ENCODE measurements at regions not wholly inside any gene's neighbourhood (a gene's known extent, or its start where the extent isn't known, plus 50 kb on each side); places are given as distances from the start of the nearest gene placed in this dataset.

GRCh38 chr18:79583984-79584401, 95.6 kb upstream of the CTDP1 start:
- Mint-ChIP-seq H3K36me3 (ENCODE audit: low read depth, unreplicated experiment) (no peaks in the 10 kb centered on the region), H3K4me3 (ENCODE audit: unreplicated experiment) (no peak overlapping the region), H3K9me3 (ENCODE audit: unreplicated experiment) (no peaks in the 10 kb centered on the region), H3K27me3 (ENCODE audit: low read depth, unreplicated experiment) (peaks cover 13% of the 10 kb centered on the region), H3K27ac (ENCODE audit: unreplicated experiment) (no peak overlapping the region), H3K4me1 (ENCODE audit: low read depth, unreplicated experiment) (peaks cover 3% of the 10 kb centered on the region)
- H2AFZ ChIP-seq (ENCODE audit: low read depth, low read length): no peak overlapping the region
- H3K4me1 ChIP-seq (ENCODE audit: insufficient read depth, low read length): no peaks in the 10 kb centered on the region
- peaks cover 3% of the 10 kb centered on the region for H3K27me3 ChIP-seq (ENCODE audit: insufficient read depth, low read length)
- H3K9me3 ChIP-seq (ENCODE audit: insufficient read depth, low read depth, low read length): no peaks in the 10 kb centered on the region
- no peak overlapping the region for H3K4me3 ChIP-seq (ENCODE audit: insufficient read depth, low read depth, low read length)
- H3K9ac ChIP-seq (ENCODE audit: low read length): no peak overlapping the region
- H3K79me2 ChIP-seq (ENCODE audit: insufficient read depth, low read length): no peaks in the 10 kb centered on the region
- DNase-seq (ENCODE audit: low read depth) (no peak), FAIRE-seq (no peak)
- no peaks in the 10 kb centered on the region for H4K20me1 ChIP-seq (ENCODE audit: insufficient read depth, low read length)
- H3K36me3 ChIP-seq (ENCODE audit: insufficient read depth, low read length): no peaks in the 10 kb centered on the region
- no peak overlapping the region for H3K27ac ChIP-seq (ENCODE audit: low read depth, low read length)
- H3K4me2 ChIP-seq (ENCODE audit: low read length): no peak overlapping the region
- TF ChIP-seq EZH2 (IDR thresholded peaks at IDR 0.05; ENCODE audit: insufficient read depth, low read length) (no peak), CTCF (IDR thresholded peaks at IDR 0.05; ENCODE audit: insufficient read depth, low read depth, low read length) (no peak)

DNA sequence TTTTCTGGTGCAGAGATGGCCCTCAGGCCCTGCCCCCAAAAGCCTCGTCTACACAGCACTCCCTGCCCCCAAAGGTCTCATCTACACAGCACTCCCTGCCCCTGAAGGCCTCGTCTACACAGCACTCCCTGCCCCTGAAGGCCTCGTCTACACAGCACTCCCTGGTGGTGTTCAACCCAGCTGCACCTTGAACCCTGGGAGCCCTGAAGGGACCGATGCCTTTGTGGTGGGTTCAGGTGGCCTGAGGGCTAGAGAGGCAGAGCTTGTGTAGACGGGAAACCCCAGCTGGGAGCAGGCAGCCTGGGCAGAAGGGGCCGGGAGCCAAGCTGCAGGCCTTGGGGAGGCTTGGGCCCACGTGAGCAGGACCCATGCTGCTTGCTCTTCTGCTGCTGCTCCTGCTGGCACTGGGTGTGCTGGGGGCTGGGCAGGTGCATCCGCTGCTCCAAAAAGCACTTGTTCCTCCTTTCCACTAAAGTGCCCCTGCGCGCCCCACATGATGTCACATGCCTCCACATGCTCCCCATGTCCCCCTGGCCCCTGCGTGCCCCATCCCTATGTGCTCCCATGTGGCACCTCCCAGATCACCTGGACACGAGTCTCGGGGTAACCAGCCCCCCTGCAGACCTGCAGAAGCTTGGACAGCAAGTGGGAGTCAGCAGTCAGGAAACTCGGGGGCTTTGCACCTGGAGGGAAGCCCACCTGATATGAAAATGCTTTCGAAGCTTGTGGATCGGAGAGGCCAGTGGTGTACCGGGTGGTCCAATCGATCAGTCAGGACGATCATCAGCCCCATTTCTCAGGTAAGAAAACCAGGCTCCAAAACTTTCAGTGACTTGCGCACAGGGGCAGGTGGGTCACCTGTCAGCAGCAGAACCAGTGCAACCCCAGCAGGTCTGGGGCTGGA, 94.9 kb upstream of the CTDP1 start:
- peaks cover 3% of the 10 kb centered on the region for H3K4me1 Mint-ChIP-seq (ENCODE audit: low read depth, unreplicated experiment)
- H3K79me2 ChIP-seq (ENCODE audit: insufficient read depth, low read length): no peaks in the 10 kb centered on the region
- H3K27me3 Mint-ChIP-seq (ENCODE audit: low read depth, unreplicated experiment): peaks cover 13% of the 10 kb centered on the region
- DNase-seq (ENCODE audit: low read depth) (no peak), FAIRE-seq (no peak)
- H3K9me3 ChIP-seq (ENCODE audit: insufficient read depth, low read depth, low read length): no peaks in the 10 kb centered on the region
- no peak overlapping the region for H3K9ac ChIP-seq (ENCODE audit: low read length)
- no peaks in the 10 kb centered on the region for H3K36me3 Mint-ChIP-seq (ENCODE audit: low read depth, unreplicated experiment)
- TF ChIP-seq EZH2 (IDR thresholded peaks at IDR 0.05; ENCODE audit: insufficient read depth, low read length) (no peak), CTCF (IDR thresholded peaks at IDR 0.05; ENCODE audit: insufficient read depth, low read depth, low read length) (no peak)
- H3K27me3 ChIP-seq (ENCODE audit: insufficient read depth, low read length): peaks cover 2% of the 10 kb centered on the region
- H2AFZ ChIP-seq (ENCODE audit: low read depth, low read length): no peak overlapping the region
- H3K4me3 Mint-ChIP-seq (ENCODE audit: unreplicated experiment): no peak overlapping the region
- peaks cover 7% of the 10 kb centered on the region for H3K4me1 ChIP-seq (ENCODE audit: insufficient read depth, low read length)
- H3K36me3 ChIP-seq (ENCODE audit: insufficient read depth, low read length): no peaks in the 10 kb centered on the region
- no peak overlapping the region for H3K27ac Mint-ChIP-seq (ENCODE audit: unreplicated experiment)
- no peak overlapping the region for H3K27ac ChIP-seq (ENCODE audit: low read depth, low read length)
- no peaks in the 10 kb centered on the region for H3K9me3 Mint-ChIP-seq (ENCODE audit: unreplicated experiment)
- H4K20me1 ChIP-seq (ENCODE audit: insufficient read depth, low read length): no peaks in the 10 kb centered on the region
- no peak overlapping the region for H3K4me3 ChIP-seq (ENCODE audit: insufficient read depth, low read depth, low read length)
- H3K4me2 ChIP-seq (ENCODE audit: low read length): no peak overlapping the region

All from astrocyte (in vitro differentiated cells and primary cell).